Astrocyte of the spinal cord (primary cell): ENCODE measurements at regions not wholly inside any gene's neighbourhood (a gene's known extent, or its start where the extent isn't known, plus 50 kb on each side); places are given as distances from the start of the nearest gene placed in this dataset.

Experiments used
- DNase-seq: peaks from one replicate; pipeline ENCODE4 v3.0.0; 2011; ENCODE audit warnings: low read depth, low spot score
- H3K4me3 ChIP-seq: 2 replicates; pipeline ENCODE4 v1.5.1; 2011; ENCODE audit warnings: low read depth, mild to moderate bottlenecking, low read length, moderate library complexity
- in situ Hi-C: cut with HindIII; loops from 2 replicates; pipeline ENCODE4 v1.10.0; 2017; ENCODE audit warnings: low sequenced_read_pairs
- TF ChIP-seq, protein P1 (sequence below): IDR thresholded peaks from 2 replicates; pipeline ENCODE4 v1.5.1; 2012; ENCODE audit warnings: low read depth, mild to moderate bottlenecking, low read length, inconsistent platforms

DNA sequence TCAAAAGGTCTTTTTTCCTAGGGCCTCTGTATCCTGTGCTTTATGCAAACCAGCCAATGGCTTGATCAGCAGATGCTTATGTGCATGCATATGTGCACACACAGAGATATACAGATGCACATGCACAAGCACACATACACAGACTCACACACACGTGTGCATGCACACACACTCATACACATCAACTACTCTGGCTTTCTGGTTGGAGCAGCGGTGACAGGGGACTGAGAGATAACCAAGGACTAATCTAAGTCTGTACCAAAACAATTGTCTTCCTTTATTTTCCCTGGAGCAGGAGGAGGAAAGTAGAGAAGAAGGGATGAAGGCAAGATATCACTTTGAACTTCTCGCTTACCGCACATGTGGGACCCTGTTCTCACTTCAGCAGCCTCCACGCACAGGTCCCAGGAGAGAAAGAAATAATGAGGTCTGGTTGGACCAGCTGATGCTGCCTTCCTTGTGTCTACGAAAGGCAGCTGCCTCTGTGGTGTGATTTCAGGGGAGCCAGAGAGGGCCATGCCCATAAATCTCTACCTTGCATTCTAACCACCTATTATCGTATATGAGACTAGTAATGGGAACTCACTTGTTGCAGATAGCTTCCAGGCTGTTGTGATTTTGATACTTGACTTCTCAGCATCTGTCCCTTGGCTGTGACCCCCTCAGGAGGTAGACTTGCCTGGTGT lies 338.0 kb downstream of the EN1 start:
- TF ChIP-seq, protein P1, sequence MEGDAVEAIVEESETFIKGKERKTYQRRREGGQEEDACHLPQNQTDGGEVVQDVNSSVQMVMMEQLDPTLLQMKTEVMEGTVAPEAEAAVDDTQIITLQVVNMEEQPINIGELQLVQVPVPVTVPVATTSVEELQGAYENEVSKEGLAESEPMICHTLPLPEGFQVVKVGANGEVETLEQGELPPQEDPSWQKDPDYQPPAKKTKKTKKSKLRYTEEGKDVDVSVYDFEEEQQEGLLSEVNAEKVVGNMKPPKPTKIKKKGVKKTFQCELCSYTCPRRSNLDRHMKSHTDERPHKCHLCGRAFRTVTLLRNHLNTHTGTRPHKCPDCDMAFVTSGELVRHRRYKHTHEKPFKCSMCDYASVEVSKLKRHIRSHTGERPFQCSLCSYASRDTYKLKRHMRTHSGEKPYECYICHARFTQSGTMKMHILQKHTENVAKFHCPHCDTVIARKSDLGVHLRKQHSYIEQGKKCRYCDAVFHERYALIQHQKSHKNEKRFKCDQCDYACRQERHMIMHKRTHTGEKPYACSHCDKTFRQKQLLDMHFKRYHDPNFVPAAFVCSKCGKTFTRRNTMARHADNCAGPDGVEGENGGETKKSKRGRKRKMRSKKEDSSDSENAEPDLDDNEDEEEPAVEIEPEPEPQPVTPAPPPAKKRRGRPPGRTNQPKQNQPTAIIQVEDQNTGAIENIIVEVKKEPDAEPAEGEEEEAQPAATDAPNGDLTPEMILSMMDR, result no peak
- DNase-seq, result no peak
- in situ Hi-C loops, result no loop called here
- no peak overlapping the region for H3K4me3 ChIP-seq

DNA sequence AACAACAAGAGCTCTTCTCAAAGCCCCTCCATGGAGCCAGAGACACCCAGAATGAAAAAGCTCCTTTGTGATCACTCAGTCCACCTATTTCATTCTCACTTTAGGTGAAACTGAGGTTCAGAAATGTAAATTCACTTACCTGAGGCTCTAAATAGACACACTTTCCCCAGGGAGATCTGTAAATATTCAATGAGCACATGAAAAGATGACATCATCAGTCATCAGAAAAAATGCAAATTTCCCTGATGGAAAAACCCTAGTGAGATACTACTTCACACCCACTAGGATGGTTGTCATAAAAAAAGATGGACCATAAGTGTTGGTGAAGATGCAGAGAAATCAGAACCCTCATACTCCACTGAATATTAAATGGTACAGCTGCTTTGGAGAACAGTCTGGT lies 339.2 kb downstream of the EN1 start:
- no peak overlapping the region for H3K4me3 ChIP-seq
- in situ Hi-C loops, result no loop called here
- DNase-seq, result no peak
- TF ChIP-seq, protein P1, result no peak

DNA sequence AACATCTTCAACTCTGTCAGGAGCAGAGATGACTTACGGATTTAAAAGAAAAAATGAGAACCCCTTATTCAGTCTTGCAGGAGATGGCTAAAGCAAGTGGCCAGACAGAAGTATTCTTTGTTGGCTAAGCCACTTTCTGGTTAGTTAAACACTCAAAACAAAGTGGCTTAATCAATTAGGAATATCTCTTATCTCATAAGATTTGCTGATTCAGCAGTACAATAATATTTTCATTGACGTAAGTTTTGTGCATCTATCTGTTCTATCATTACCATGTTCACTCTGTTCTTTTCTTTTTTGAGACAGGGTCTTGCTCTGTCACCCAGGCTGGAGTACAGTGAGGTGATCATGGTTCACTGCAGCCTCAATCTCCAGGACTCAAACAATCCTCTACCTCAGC lies 342.0 kb downstream of the EN1 start:
- no peak overlapping the region for H3K4me3 ChIP-seq
- TF ChIP-seq, protein P1, result no peak
- in situ Hi-C loops, result no loop called here
- no peak for DNase-seq

DNA sequence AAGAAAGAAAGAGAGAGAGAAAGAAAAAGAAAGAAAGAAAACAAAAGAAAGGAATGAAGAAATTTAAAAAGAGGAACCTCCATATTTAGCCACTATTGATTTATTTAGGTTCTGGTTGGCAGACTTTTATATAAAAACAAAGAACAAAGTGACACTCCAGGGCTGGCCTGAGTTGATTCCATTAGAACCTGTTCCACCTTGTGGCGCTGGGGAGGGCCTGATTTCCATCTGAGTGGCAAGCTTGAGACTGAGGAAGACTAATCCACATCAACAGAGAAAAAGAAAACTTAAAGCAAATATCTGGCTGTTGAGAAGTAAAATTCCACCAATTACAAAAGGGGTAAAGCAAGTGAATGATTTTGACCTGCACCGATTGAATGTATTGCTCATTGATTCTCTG lies 345.3 kb downstream of the EN1 start:
- DNase-seq, result no peak
- H3K4me3 ChIP-seq, result no peak overlapping the region
- in situ Hi-C loops, result no loop called here
- TF ChIP-seq, protein P1, result no peak

DNA sequence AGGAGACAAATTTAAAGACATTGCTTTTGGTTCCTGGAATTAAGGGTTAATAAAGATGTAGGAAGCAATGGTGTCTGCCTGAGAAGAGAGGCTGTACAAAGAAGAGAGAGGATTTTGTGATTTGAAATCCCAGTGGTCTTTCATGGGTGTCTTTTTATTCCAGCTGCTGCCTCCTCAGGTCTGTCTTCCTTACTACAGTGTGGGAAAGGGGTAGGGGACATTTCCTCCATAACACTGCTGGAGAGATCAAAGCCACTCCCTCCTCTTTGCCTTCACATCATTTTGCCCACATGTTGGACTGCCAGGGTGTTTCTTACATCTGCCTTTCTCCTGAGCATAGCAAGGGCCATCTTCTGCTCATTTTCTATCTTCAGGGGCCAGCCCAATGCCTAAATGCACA lies 348.5 kb downstream of the EN1 start:
- in situ Hi-C loops, result no loop called here
- H3K4me3 ChIP-seq, result no peak overlapping the region
- DNase-seq, result no peak
- TF ChIP-seq, protein P1, result no peak

DNA sequence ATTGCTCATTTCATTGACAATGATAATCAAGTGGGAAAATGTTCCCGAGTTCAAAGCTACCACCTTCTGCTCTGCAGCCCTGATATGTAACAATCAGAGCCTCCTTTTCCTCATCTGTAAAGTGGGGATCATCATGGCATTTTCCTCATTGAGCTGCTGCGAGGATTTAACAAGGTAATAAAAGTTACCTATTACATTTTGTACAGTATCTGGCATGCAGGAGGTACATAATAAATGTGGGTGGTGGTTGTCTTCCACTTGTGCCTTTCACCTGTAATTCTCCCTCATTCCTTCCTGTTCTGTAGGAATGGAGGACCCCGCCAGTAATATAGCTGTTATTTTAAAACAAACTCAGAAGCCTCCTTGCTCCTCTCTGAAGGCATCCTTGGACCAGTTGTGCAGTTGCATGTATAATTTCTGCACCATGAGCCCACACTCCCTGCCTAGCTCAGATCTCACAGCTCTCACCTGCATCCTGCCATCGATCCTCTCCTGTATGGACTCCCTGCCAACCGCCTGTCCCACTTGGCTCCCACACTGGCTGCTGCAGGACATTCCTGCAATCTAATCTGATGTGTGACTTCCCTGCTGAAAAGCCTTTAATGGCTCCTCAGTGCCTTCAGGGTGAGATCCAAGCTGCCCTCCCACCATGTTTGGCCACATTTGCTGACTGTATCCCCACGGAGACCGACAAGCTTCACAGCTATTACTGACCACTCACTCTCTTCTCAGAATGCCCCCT lies 350.4 kb downstream of the EN1 start:
- no peak overlapping the region for H3K4me3 ChIP-seq
- TF ChIP-seq, protein P1, result no peak
- DNase-seq, result no peak
- in situ Hi-C loops, result no loop called here
